ENCODE measurements at regions not wholly inside any gene's neighbourhood (a gene's known extent, or its start where the extent isn't known, plus 50 kb on each side); places are given as distances from the start of the nearest gene placed in this dataset.
"Not testable (repeated sequence)": the region's sequence is repeated elsewhere in the genome, so short reads cannot be mapped to it uniquely, and the experiment has no call there.

DNA sequence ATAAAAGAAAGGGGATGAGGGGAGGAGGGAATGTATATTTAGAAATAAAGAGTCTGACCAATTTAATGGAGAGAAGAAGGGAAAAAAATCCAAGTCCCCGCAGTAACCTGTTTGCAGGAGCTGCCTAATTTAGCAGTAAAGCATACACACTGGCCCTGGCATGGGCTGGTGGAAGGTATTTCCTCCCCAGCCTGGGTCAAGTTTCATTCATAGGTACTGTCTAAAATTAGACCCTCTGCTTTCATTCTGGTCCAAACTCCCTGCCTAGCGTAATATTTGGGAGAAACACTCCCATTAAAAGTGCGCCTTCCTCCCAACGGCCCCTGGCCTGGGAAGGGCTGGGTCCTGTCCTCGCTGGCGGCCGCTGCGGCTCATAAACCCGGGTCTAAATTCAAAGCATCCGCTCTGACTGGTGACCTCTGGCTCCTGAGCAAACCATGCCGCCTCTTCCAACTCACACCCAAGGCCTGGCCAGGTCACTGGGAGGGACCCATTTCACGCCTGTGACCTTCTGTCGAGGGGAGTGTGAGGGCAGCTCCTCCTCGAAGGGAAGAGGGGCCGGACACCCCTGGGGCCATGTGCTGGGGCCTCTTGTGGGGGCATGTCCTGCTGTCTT is 123.2 kb downstream of the FGF18 start:
- no peak for DNase-seq

DNA sequence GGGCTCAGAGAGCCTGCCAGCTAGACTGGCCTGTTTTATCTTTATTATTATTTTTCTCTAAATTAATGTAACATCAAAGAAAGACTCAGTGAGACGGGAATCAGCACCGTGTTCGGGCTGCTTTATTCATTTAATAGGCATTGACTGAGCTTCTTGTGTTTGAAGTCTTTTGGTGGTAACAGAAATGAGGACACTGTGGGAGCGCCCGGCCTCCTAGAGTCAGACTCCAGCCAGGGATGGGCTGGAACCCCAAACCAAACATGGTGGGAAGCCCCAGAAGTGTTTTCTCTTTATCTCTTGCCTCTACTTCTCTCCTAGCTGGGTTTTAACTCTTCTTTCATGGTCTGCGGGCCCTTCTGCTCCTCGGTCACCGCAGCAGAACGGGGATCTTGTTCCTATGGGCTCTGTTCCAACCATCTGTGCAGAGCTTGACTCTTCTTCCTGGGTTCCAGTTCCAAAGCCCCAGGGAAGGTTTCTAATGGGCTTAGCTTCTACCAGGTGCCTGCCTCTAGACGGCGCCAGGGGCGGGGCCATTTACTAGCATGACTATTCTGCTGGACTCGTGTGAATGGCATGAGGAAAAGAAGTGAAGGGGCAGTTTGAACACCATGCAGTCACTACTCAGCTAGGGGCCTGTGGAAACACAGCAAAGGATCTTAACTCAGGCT is 123.8 kb downstream of the FGF18 start:
- no peak for DNase-seq

DNA sequence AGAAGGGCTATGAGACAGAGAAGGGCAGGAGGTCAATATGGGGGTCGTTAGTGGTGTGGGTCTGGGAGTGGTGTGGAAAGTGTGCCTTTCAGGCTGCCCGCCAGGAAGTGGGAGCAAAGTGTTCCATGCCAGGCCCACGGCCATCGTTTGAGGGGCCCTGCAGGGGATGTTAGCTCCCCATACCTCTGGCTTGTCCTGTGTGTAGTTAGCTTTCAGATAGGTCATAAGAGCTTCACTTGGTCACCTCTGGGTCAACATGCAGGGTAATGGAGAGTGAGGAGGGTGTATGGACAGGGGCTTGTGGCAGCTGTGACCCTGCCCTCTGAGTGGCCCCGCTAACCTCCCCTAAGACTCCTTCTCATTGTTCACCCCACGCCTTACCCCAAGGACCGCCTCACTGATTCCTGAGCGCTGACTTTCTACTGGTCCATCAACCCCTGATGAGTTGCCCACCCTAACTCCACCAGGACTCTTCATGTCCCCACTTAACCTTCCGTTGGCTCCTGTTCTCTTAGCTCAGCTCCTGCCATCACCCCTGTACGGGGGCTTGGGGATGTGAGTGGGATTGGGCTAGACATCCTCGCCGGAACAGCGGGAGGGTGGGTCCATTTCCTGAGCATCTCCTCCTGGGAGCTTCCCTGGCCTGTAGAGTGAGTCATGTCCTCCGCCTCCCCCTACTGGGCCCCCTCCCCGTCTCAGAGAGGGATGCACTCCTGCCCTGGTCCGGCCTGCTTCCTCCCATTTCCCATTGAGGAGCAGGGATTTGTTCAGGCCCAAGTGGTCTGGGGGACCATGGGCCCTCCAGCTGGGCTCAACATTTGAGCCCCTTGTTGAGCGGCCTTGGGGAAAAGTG is 125.7 kb downstream of the FGF18 start:
- DNase-seq: no peak

DNA sequence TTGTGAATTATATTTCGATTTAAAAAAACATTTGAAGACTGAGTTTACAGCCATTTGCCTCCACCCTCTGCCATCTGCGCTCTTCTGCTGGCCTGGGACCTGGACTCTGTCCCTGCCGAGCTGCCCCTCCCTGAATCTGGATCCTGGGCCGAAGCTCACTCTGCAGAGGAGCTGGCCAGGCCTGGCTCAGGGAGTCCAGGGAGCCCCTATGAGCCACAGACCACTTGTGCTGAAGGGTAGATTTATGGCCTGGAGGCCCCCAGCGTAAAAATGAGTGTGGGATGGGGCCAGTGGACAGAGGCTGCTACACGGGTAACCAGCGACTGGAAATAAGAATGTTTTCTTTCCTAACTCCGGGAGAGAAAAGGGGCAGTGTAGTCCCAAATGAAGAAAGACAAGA is 129.8 kb downstream of the FGF18 start:
- no peak for DNase-seq

DNA sequence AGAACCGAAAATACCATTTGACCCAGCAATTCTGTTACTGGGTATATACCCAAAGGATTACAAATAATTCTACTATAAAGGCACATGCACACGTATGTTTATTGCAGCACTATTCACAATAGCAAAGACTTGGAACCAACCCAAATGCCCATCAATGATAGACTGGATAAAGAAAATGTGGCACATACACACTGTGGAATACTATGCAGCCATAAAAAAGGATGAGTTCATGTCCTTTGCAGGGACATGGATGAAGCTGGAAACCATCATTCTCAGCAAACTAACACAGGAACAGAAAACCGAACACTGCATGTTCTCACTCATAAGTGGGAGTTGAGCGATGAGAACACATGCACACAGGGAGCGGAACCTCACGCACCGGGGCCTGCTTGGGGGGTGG is 134.4 kb downstream of the FGF18 start:
- DNase-seq: not testable (repeated sequence)

DNA sequence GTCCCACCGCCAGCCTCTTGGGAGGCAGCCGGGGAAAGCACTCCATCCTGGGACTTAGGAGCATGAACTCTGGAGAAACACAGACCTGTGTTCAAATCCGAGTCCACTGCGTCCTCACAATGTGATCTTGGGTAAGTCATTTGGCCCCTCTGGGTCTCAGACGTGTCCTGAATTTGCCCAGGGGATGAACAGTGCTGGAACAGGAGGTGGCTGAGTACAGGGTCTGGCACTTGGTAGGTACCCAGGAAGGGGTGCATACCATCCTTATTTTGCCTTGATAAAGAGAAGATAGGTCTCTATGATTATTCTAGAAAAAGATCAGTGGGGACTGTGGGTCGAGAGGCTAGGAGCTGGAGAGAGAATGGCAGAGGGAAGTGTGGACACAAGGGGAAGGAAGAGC is 135.7 kb downstream of the FGF18 start:
- no peak for DNase-seq

DNA sequence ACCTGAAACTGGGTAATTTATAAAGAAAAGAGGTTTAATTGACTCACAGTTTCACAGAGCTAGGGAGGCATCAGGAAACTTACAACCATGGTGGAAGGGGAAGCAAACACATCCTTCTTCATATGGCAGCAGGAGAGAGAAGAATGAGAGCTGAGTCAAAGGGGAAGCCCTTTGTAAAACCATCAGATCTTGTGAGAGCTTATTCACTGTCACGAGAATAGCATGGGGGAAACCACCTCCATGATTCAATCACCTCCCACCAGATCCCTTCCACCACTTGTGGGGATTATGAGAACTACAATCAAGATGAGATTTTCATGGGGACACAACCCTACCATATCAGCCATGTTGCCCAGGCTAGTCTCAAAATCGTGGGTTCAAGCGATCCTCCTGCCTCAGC is 143.4 kb downstream of the FGF18 start:
- DNase-seq: no peak

DNA sequence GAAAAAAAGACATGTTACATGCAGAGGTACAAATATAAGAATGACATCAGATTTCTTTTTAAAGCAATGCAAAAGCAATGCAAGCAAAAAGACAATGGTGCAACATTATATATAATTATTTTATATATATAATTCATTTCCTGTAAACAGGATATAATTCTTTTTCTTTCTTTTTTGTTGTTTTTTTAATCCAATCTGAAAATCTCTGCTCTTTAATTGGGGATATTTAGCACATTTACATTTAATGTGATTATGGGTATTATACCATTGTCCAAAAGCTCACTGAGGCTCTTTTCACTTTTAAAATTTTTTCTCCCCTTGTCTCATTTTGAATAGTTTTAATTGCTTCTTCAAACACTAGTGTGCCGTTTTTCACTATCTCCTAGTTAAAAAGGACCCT is 148.9 kb downstream of the FGF18 start:
- DNase-seq: no peak

DNA sequence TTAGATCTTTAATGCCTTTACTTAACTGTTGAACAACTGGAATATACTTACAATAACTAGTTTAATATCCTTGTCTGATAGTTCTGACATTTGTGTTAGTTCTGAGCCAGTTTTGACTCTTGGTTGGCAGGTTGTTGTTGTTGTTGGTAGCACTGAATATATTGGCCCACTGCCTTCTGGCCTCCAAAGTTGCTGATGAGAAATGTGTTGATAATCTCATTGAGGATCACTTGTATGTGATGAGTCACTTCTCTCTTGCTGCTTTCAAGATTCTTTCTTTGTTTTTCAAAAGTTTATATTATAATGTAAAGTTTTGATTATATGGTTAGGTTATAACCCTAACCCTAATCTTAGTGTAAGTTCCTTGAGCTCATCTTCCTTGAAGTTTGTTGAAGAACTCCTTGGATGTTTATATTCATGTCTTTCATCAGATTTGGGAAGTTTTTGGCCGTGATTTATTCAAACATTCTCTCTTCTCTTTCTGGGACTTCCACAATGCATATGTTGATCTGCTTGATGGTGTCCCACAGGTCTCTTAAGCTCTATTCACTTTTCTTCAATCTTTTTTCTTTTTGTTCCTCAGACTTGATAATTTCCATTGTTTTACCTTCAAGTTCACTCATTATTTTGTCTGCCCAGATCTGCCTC is 149.7 kb downstream of the FGF18 start:
- no peak for DNase-seq

DNA sequence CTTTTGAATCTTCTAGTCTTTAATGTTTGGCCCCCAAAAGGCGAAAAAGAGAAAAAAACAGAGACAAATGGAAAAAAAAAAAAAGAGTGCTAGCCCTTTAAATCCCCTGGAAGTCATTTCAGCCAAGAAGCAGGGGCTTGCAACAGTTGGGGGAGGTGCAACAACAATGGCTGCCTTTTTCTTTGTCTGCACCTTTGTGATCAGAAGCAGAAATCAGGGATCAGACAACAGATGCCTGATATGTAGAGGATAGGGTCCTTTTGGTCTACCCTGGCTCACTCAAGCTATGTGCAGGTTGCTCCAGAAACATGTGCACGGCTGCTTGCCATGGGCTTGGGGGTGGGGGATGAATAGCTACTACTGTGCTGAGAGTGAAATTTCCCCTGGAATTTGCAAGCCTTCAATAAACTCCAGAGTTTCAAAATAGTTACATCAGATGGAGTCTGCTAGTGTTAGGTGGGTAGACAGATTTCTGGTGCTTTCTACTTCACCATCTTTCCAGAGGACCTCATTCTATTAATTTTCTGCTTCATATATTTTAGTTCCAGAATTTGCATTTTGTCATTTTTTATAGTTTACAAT is 150.9 kb downstream of the FGF18 start:
- no peak for DNase-seq

DNA sequence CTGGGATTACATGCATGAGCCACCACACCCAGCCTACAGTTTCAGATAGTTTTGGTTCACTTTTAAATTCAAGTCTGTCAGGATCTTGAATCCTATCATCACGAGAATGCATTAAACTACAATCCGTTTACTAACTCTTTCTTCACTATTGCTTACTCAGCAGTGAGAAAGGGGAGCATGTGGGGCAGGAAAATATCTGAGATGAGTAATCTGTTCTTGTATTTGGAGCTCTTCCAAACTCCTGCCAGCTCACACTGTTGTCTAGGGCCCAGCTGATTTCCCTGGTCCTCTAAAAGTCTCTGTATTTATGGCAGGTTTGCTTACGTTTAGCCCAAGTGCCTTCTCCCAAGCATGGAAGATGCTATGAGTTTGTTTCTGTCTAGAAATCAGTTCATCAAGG is 152.2 kb downstream of the FGF18 start:
- DNase-seq: no peak

DNA sequence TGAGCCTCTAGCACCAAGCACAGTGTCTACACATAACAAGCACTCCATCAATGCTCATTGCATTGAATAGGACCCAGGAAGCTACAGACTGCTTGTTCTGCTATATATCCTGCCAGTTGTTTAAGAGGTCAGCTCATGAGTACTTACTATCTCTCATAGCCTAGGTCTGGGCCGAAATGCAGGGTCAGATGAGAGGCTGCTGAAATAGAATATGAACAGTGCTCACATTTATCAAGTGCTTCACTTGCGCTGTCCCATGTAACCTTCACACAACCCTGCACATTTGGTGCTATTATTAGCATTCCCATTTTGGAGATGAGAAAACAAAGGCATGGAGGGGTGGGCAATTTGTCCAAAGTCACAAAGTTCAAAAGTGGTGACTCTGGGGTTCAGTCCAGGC is 153.6 kb downstream of the FGF18 start:
- DNase-seq: no peak

DNA sequence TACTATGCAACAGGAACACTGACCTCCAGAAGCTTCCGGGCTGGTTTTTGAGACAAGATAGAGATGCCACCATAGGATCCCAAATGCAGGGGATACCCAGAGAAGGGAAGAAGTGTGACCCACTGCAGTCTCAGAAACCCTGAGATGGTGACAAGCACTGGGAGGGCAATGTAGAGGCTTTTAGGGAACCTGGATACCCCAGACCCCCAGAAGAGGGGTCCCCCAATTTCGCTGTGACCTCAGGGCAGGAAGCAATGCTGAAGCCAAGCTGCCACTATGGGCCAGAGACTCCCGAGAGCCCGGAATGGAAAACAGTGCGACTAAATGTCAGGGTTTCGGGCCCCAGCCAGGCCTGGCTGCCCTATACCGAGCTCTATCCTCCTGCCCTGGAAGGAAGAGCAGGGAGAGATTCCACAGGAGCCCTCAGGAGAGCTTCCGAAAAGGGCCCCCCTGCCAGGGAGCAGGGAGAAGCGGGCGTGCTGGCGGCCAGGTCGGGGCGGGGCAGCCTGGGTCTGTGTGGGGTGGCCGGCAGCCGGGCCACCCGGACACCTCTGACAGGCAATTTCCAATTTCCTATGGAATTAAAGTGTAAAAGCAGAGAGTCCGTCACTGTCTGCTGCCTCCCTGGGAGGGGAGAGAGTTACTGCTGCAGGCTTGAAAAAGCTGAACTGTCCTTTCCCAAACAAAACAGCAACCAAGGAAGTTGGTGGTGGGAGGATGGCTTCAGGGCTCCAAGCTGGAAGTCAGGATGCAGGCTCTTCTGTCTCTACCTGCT is 154.2 kb downstream of the FGF18 start:
- no peak for DNase-seq

DNA sequence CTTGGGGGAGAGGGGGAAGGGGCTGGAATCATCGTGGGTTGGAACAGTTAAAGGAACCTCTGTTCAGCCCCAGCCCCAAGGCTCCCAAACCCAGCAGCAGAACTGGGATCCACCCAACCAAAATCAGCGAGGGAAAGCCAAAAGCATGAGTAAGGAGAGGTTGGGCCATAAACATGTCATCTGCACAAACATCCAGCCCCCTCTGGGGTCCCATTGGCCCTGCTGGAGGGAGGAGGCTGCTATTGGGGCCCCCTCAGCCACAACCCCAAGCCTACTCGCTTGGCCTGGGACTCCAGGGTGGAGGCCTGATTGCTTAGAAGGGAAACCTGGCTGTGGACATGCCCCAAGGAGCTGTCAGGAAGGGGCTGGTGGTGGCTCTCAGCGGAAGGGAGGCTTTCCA is 154.9 kb downstream of the FGF18 start:
- DNase-seq: no peak

DNA sequence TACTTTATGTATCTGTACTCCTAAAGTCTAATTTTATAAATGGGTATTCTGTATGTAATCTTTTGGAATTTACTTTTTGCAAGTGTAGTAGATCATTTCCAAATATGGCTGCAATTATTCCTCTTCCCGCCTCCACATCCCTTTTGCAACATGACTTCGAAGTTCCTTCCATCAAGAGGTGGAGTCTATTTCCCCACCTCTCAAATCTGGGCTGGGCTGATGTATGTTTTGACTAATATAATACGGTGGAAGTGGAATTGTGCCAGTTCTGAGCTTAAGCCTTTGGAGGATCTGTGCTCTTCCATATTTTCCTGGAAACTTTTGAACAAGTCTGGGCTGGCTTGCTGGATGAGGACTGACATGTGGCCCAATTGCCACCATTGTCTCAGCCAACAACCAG is 155.9 kb downstream of the FGF18 start:
- DNase-seq: no peak

DNA sequence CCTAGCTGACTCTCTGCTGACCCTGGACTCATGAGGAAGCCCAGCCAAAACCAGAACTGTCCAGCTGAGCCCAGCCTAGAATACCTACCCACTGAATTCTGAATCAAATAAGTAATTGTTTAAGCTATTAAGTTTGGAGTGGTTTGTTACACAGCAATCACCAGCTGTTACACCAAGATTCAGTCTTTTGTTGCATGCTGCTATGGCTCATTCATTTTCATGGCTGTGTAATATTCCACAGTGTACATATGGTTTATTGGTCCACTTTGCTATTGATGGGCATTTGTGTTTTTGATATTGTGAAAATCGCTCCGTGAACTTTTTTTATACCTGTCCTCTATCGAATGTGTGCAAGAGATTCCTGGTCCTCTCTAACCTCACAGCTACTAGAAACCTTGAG is 156.4 kb downstream of the FGF18 start:
- no peak for DNase-seq

DNA sequence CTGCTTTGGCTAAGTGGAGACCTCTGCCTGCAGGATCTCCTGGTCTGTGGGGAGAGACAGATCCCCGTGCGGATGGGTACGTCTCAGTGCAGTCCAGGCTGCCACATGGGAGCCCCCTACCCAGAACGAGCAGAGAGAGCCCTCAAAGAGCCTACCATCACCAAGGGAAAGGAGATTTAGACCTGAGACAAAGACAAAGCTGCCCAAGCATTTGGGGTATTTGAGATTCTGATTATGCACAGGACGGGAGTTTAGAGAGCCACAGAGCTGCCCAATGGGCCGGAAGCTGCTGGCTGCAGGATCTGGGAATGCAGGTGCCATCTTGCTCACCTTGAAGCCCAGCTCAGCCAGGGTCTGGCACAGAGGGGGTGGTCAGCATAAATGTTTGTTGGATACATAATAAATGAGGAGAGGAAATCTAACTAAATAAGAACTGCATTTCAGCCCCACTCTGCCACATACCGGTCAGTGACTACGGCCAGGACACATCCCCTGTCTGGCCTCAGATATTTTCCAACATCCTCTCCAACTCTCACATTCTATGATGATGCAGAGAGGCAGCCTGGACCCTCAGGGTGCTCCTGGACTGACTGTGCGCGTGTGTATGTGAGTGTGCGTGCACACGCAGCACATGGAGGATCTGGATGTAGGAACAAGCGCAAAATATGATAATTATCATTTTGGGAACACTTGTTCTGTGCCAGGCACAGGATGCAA is 157.8 kb downstream of the FGF18 start:
- no peak for DNase-seq

DNA sequence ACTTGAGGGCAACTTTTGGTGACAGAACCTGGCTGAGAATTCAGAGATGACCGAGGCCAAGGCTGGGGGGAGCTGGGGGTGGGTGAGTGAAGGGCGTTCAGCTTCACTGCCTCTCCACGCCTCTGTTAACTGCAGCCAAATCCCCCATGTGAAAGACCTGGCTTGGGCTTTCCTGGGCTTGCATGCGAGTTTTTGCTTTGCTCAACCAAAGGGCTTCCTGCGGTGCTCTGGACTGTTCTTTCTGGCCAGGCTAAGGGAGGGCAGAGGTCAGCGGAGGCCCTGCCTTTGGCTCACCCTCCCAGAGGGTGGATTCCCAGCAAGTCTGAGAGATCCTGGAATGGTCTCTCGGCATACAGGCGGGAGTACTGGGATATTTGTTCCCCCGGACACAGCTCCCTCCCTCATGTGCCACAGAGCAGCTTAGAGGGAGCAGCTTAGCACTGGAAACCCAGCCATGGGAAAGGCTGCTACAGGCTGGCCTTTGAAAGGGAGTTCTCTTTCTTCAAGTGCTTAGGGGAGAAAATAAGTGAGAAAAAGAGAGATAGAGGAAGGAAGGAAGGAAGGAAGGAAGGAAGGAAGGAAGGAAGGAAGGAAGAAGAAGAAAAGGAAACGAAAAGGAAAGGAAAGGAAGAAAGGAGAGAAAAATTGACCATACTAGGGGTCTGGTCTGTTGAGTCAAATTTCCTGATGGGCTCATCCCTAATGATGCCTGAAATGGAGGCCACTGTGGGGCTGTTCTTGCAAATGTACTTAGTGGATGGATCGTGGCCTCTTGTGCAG is 158.8 kb downstream of the FGF18 start:
- DNase-seq: no peak

DNA sequence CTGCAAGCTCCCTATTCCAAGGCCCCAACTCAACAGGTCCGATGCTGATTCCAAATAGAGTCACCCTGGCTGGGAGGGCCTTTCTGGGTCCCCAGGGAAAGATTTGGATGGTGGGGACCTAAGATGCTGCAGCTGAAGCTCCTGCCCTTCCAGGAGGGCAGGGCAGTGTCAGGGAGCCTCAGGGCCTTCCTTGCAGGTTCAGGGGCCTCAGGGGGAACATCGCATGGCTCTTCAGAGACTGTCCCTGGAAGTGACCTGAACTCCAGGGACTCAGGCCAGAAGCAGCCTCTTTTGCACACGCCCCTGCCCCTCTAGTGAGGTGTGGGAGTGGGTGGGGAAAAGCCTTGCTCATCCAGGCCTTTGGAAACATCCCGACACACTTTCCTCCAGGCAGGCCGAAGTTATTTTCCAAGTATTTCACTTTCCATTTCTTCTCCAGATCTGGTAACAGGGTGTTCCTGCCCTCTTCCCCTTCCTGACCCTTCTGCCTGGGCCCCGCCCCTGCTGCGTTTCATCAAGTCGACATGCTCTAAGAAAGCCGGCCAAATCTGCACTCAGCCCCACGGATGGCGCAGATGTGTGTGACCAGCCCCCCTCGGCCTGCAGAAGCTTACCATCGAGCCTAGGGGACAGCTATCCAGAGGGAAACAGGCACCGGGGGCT is 159.5 kb downstream of the FGF18 start:
- no peak for DNase-seq

DNA sequence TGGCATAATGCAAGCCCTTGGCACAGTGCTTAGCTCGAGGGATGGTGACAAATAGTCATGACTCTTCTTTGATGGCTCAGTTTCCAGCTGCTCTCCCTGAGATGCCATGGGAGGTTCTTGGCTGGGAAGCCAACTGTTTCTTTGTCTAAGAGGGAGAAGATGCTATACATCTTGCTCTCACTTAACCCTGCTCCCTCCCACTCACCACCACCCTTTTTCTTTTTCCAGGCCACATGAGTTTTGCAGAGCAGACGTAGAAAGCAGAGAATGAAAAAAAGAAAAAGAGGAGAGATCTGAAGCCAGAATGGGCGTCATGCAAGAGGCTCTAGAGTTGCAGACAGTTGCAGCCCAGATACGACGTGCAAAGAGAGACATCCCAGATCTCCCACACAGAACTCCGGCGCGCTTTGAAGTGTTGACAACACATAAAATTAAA is 160.5 kb downstream of the FGF18 start:
- no peak for DNase-seq
